Retinal pigment epithelial cell (primary cell): ENCODE measurements at regions not wholly inside any gene's neighbourhood (a gene's known extent, or its start where the extent isn't known, plus 50 kb on each side); places are given as distances from the start of the nearest gene placed in this dataset.
"Not testable (repeated sequence)": the region's sequence is repeated elsewhere in the genome, so short reads cannot be mapped to it uniquely, and the experiment has no call there.

Source experiments
- DNase-seq: peaks from one replicate; pipeline ENCODE4 v3.0.0-alpha.2; 2010; ENCODE audit warnings: low read depth
- H3K4me3 ChIP-seq: 2 replicates; pipeline ENCODE4 v1.5.1; 2011; ENCODE audit warnings: mild to moderate bottlenecking, low read length, control low read depth, moderate library complexity
- TF ChIP-seq, protein P1 (sequence below): conservative IDR thresholded peaks from 2 replicates; pipeline ENCODE4 v1.5.1; 2011; ENCODE audit warnings: low read depth, low read length, control low read depth, inconsistent platforms

DNA sequence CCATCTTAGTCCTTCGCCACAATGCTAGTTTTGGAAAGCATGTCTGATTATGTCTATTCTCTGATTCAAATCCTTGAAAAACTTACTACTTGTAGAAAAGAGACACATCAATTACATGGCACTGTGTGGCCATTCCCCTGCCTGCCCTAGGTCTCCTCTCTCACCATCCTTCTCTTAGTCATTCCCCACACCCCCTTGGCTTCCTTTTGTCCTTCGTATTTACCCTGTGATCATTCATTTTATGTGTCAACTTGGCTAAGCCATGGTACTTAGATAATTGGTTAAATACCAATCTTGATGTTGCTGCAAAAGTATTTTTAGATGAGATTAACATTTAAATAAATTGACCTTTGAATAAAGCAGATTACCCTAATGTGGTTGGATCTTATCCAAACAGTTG lies 122.9 kb upstream of the CDH11 start:
- TF ChIP-seq, protein P1, sequence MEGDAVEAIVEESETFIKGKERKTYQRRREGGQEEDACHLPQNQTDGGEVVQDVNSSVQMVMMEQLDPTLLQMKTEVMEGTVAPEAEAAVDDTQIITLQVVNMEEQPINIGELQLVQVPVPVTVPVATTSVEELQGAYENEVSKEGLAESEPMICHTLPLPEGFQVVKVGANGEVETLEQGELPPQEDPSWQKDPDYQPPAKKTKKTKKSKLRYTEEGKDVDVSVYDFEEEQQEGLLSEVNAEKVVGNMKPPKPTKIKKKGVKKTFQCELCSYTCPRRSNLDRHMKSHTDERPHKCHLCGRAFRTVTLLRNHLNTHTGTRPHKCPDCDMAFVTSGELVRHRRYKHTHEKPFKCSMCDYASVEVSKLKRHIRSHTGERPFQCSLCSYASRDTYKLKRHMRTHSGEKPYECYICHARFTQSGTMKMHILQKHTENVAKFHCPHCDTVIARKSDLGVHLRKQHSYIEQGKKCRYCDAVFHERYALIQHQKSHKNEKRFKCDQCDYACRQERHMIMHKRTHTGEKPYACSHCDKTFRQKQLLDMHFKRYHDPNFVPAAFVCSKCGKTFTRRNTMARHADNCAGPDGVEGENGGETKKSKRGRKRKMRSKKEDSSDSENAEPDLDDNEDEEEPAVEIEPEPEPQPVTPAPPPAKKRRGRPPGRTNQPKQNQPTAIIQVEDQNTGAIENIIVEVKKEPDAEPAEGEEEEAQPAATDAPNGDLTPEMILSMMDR: no peak
- H3K4me3 ChIP-seq: no peak overlapping the region
- peak; percentile 28 for DNase-seq

DNA sequence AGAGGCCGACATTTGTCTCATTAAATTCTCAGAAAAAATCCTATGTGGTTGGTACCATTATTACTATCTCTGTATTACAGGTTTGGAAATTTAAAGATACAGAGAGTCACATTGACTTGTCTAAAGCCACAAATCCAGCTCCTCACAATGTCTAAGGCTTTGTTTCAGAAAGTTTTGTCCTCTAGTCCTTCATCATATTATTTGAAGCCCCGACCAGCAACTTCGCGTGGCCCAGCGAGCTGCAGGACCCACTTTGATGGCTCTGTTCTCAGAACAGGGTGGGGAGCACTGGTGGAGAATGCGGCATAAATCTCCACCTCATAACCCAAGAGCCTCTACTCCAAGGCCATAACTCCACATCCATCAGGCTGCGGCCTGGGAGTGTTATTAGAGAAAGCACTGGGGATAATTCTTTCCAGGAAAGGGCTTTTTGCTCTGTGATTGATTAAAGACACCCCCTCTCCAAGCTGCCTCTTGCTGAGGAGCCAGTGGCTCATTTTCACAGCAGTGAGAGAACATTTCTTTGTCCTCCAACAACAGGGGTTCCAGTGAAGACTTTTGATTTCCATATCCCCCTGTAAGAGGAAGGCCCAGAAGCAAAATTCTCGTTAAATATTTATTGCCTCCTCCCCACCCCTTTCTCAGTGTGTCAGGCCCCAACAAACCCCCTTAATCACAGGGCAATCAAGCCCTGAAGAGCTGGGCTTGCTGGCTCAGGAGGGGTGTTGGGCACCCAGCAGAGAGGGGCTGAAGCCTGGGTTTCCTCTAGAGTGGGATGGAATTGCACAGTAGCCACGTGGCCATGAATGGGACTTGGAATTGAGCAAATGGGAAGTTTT lies 113.7 kb upstream of the CDH11 start:
- TF ChIP-seq, protein P1: no peak
- H3K4me3 ChIP-seq: no peak overlapping the region
- no peak for DNase-seq

DNA sequence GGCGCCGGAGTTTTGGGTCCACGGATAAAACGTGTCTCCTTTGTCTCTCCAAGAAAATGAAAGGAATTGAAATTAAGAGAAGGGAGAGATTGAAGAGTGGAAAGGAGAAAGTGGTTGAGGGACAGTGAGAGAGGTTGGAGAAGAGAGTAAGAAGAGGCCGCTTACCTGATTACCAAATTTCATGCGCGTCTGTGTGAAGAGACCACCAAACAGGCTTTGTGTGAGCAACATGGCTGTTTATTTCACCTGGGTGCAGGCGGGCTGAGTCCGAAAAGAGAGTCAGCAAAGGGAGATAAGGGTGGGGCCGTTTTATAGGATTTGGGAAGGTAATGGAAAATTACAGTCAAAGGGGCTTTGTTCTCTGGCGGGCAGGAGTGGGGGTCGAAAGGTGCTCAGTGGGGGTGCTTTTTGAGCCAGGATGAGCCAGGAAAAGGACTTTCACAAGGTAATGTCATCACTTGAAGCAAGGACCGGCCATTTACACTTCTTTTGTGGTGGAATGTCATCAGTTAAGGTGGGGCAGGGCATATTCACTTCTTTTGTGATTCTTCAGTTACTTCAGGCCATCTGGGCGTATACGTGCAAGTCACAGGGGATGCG lies 113.0 kb upstream of the CDH11 start:
- DNase-seq, H3K4me3 ChIP-seq: not testable (repeated sequence)

DNA sequence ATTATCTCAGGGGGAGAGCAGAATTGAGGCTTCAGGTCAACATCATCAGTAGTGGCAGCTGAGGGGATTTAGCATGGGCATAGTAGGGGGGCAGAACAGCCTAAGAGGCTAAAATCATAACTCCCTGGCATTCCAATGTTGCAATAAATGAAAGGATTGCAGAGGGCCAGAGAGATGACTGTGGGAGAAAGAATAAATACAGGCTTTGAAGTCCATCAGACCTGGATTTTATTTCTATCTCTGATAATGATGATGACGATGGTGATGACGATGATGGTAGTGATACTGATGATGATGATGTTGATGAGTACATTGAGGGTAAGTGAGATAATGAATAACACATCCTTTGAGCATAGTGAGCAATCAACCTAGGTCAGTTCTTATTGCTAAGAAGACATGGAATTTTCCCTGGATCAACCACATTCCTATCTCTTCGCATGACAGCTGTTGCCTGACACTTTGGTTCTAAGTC lies 107.4 kb upstream of the CDH11 start:
- DNase-seq: no peak
- TF ChIP-seq, protein P1: no peak
- H3K4me3 ChIP-seq: no peak overlapping the region

DNA sequence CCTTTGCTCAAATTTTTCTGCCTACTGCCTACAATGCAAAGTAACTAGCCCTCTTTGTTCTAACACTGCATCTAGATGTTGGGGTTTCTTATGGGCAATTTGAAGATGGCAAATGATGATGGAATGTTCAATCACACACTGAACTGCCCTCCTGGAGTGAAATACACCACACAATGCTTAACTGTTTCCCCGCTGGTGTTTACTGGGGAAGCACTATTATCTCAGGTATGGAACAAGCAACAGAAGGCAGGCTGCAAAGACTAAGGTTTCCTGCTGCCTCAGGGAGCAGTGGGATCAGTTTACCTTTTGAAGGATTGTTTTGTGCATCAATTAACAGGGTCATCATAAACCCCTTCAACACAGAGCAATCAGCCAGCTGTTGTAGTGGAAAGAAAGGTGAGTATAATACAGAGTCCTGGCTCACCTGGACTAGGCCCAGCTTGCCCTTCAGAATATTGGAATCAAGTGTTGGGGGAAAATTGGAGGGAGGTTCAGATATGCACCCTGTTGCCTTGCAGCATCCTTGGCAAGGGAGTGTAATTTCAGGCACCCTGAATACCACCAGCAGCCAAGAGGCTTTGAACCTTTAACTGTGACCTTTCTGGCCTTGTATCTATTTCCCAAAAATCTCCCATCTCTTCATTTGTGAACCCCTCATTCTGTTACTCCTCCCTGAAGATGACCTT lies 105.4 kb upstream of the CDH11 start:
- H3K4me3 ChIP-seq: no peak overlapping the region
- TF ChIP-seq, protein P1: no peak
- DNase-seq: no peak

DNA sequence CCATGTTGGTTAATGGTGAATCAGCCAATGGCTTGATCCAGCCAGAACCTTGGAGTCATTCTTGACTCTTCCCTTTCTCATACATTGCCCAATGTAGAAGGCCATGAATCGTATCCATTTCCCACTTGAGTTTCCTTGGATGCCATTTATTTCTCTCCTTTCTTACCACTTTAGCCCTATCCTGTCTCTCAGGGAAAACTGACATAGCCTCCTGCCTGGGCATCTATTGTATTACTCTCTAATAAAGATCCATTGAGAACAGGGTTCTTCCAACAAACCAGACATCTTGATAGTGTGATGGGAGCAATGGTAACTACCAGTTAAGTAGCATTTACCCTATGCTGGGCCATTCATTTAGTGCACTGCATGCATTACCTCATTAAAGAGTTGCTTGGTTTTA lies 104.2 kb upstream of the CDH11 start:
- TF ChIP-seq, protein P1: no peak
- no peak overlapping the region for H3K4me3 ChIP-seq
- no peak for DNase-seq

DNA sequence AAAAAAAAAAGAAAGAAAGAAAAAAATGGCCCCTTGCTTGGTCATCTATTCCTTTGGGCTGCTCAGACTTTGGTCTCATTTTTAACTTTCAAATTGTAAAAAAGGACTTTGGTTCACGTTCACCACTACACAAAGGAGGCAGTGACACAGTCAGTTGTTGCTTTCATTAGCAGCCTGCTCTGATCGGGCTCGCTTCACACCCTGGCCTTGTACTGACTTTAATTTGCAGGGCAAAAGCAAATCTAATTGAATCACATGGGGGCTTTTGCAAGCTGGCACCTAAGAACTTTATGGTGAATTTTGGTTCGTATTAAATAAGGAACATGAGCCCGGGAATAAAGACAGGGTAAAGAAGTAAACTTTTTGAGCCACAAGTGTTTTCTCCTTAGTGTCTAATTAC lies 103.6 kb upstream of the CDH11 start:
- TF ChIP-seq, protein P1: no peak
- H3K4me3 ChIP-seq: no peak overlapping the region
- no peak for DNase-seq
